ENCODE measurements at regions not wholly inside any gene's neighbourhood (a gene's known extent, or its start where the extent isn't known, plus 50 kb on each side); places are given as distances from the start of the nearest gene placed in this dataset.

- H3K27ac ChIP-seq (ENCODE audit: low read depth, low read length) = no peak overlapping the region
- Mint-ChIP-seq H3K4me3 (no peak overlapping the region), H3K36me3 (no peaks in the 10 kb centered on the region), H3K9me3 (peaks cover 0 to 2% (median 0%) of the 10 kb centered on the region in 8 donors), H3K27me3 (peaks cover 6 to 18% of the 10 kb centered on the region in 2 donors), H3K4me1 (no peaks in the 10 kb centered on the region), H3K27ac (no peak overlapping the region)
- no peaks in the 10 kb centered on the region for H3K9me3 ChIP-seq (ENCODE audit: control insufficient read depth in 1 of 2, low read length in 2 of 2)
- no peaks in the 10 kb centered on the region for H3K36me3 ChIP-seq (ENCODE audit: insufficient read depth, low read length)
- no peaks in the 10 kb centered on the region for H3K27me3 ChIP-seq (ENCODE audit: insufficient read depth, low read length)
- intact Hi-C loops (cut with micrococcal nuclease) = no loop called here
- H3K4me1 ChIP-seq (ENCODE audit: insufficient read depth, low read length) = no peaks in the 10 kb centered on the region
- POLR2A ChIA-PET (ENCODE audit: partially characterized antibody) = no interaction called here
- no peak overlapping the region for H3K4me3 ChIP-seq (ENCODE audit: low read length in 2 of 2)
- DNase-seq = no peak
- CTCF ChIA-PET (ENCODE audit: partially characterized antibody) = no interaction called here
Observed at GRCh38 chr11:119863851-119864601, 135.0 kb upstream of the NECTIN1 start.

- Histone ChIP-seq H3K9me3 (ENCODE audit: control insufficient read depth in 1 of 2, low read length in 2 of 2) (no peaks in the 10 kb centered on the region), H3K27ac (ENCODE audit: low read depth, low read length) (no peak overlapping the region), H3K27me3 (ENCODE audit: insufficient read depth, low read length) (no peaks in the 10 kb centered on the region), H3K36me3 (ENCODE audit: insufficient read depth, low read length) (no peaks in the 10 kb centered on the region), H3K4me3 (ENCODE audit: low read length in 2 of 2) (no peak overlapping the region), H3K4me1 (ENCODE audit: insufficient read depth, low read length) (no peaks in the 10 kb centered on the region)
- Mint-ChIP-seq H3K27ac (no peak overlapping the region), H3K27me3 (peaks cover 8 to 21% of the 10 kb centered on the region in 2 donors), H3K4me3 (no peak overlapping the region), H3K4me1 (no peaks in the 10 kb centered on the region), H3K9me3 (peaks cover 0 to 2% (median 0%) of the 10 kb centered on the region in 8 donors), H3K36me3 (no peaks in the 10 kb centered on the region)
- intact Hi-C loops (cut with micrococcal nuclease) = no loop called here
- ChIA-PET CTCF (ENCODE audit: partially characterized antibody) (no interaction called here), POLR2A (ENCODE audit: partially characterized antibody) (no interaction called here)
- DNase-seq = no peak
Observed at GRCh38 chr11:119863236-119863635, 134.2 kb upstream of the NECTIN1 start.

DNA sequence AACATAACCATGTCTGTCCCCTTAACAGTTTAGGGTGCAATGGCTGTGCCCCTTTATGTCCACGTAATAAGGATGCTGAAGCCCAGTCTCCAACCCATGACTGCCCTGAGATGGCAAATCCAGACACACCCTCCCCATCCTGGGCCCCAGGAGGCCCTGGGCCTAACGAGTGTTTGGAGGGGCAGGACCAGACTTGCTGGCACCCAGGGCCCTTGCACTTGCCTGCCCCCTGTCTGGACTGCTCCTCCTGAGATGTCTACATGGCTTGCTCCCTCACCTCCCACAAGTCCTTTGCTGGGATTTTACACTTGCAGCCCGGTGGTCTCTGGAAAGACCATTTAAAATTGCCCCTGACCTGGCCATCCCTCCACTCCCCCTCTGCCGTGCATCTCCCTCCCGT lies 132.2 kb upstream of the NECTIN1 start:
- POLR2A ChIA-PET (ENCODE audit: partially characterized antibody) = no interaction called here
- Mint-ChIP-seq H3K4me1 (no peaks in the 10 kb centered on the region), H3K4me3 (no peak overlapping the region), H3K36me3 (no peaks in the 10 kb centered on the region), H3K27me3 (peaks cover 9 to 27% of the 10 kb centered on the region in 2 donors), H3K9me3 (no peaks in the 10 kb centered on the region), H3K27ac (no peak overlapping the region)
- DNase-seq = no peak
- H3K27me3 ChIP-seq (ENCODE audit: insufficient read depth, low read length) = no peaks in the 10 kb centered on the region
- intact Hi-C loops (cut with micrococcal nuclease) = no loop called here
- H3K4me3 ChIP-seq (ENCODE audit: low read length in 2 of 2) = no peak overlapping the region
- CTCF ChIA-PET (ENCODE audit: partially characterized antibody) = no interaction called here
- H3K9me3 ChIP-seq (ENCODE audit: control insufficient read depth in 1 of 2, low read length in 2 of 2) = no peaks in the 10 kb centered on the region
- H3K27ac ChIP-seq (ENCODE audit: low read depth, low read length) = no peak overlapping the region
- H3K4me1 ChIP-seq (ENCODE audit: insufficient read depth, low read length) = no peaks in the 10 kb centered on the region
- H3K36me3 ChIP-seq (ENCODE audit: insufficient read depth, low read length) = no peaks in the 10 kb centered on the region

GRCh38 chr11:119860561-119861094 lies 131.6 kb upstream of the NECTIN1 start:
- no peaks in the 10 kb centered on the region for H3K9me3 Mint-ChIP-seq
- no peaks in the 10 kb centered on the region for H3K4me1 Mint-ChIP-seq
- H3K27ac Mint-ChIP-seq = no peak overlapping the region
- Histone ChIP-seq H3K4me3 (ENCODE audit: low read length in 2 of 2) (no peak overlapping the region), H3K27me3 (ENCODE audit: insufficient read depth, low read length) (no peaks in the 10 kb centered on the region), H3K36me3 (ENCODE audit: insufficient read depth, low read length) (no peaks in the 10 kb centered on the region), H3K4me1 (ENCODE audit: insufficient read depth, low read length) (no peaks in the 10 kb centered on the region), H3K9me3 (ENCODE audit: control insufficient read depth in 1 of 2, low read length in 2 of 2) (no peaks in the 10 kb centered on the region), H3K27ac (ENCODE audit: low read depth, low read length) (no peak overlapping the region)
- no peaks in the 10 kb centered on the region for H3K36me3 Mint-ChIP-seq
- H3K4me3 Mint-ChIP-seq = no peak overlapping the region
- ChIA-PET CTCF (ENCODE audit: partially characterized antibody) (no interaction called here), POLR2A (ENCODE audit: partially characterized antibody) (no interaction called here)
- H3K27me3 Mint-ChIP-seq = peaks cover 6 to 27% of the 10 kb centered on the region in 2 donors
- intact Hi-C loops (cut with micrococcal nuclease) = no loop called here
- DNase-seq = no peak

- intact Hi-C loops (cut with micrococcal nuclease) = no loop called here
- Mint-ChIP-seq H3K27me3 (peaks cover 6 to 30% of the 10 kb centered on the region in 2 donors), H3K27ac (no peak overlapping the region)
Observed at GRCh38 chr11:119859684-119860083, 130.7 kb upstream of the NECTIN1 start.

GRCh38 chr11:119858288-119858687 lies 129.3 kb upstream of the NECTIN1 start:
- H3K4me1 ChIP-seq (ENCODE audit: insufficient read depth, low read length) = no peaks in the 10 kb centered on the region
- Mint-ChIP-seq H3K4me3 (no peak overlapping the region), H3K4me1 (peaks cover 0 to 4% (median under 1%) of the 10 kb centered on the region in 4 donors), H3K36me3 (no peaks in the 10 kb centered on the region), H3K27ac (no peak overlapping the region), H3K9me3 (no peaks in the 10 kb centered on the region), H3K27me3 (peaks cover 9 to 28% of the 10 kb centered on the region in 2 donors)
- ChIA-PET POLR2A (ENCODE audit: partially characterized antibody) (no interaction called here), CTCF (ENCODE audit: partially characterized antibody) (no interaction called here)
- no peaks in the 10 kb centered on the region for H3K27me3 ChIP-seq (ENCODE audit: insufficient read depth, low read length)
- intact Hi-C loops (cut with micrococcal nuclease) = no loop called here
- no peak for DNase-seq
- no peaks in the 10 kb centered on the region for H3K9me3 ChIP-seq (ENCODE audit: control insufficient read depth in 1 of 2, low read length in 2 of 2)
- H3K27ac ChIP-seq (ENCODE audit: low read depth, low read length) = no peak overlapping the region
- no peak overlapping the region for H3K4me3 ChIP-seq (ENCODE audit: low read length in 2 of 2)
- no peaks in the 10 kb centered on the region for H3K36me3 ChIP-seq (ENCODE audit: insufficient read depth, low read length)

More at GRCh38 chr11:119859684-119860083, 130.7 kb upstream of the NECTIN1 start:
- H3K27me3 ChIP-seq (ENCODE audit: insufficient read depth, low read length) = no peaks in the 10 kb centered on the region
- ChIA-PET POLR2A (ENCODE audit: partially characterized antibody) (no interaction called here), CTCF (ENCODE audit: partially characterized antibody) (no interaction called here)
- Mint-ChIP-seq H3K4me1 (peaks cover 0 to 2% (median 0%) of the 10 kb centered on the region in 4 donors), H3K4me3 (no peak overlapping the region), H3K36me3 (no peaks in the 10 kb centered on the region), H3K9me3 (no peaks in the 10 kb centered on the region)
- H3K4me3 ChIP-seq (ENCODE audit: low read length in 2 of 2) = no peak overlapping the region
- H3K4me1 ChIP-seq (ENCODE audit: insufficient read depth, low read length) = no peaks in the 10 kb centered on the region
- no peaks in the 10 kb centered on the region for H3K9me3 ChIP-seq (ENCODE audit: control insufficient read depth in 1 of 2, low read length in 2 of 2)
- H3K36me3 ChIP-seq (ENCODE audit: insufficient read depth, low read length) = no peaks in the 10 kb centered on the region
- no peak overlapping the region for H3K27ac ChIP-seq (ENCODE audit: low read depth, low read length)
- DNase-seq = no peak

DNA sequence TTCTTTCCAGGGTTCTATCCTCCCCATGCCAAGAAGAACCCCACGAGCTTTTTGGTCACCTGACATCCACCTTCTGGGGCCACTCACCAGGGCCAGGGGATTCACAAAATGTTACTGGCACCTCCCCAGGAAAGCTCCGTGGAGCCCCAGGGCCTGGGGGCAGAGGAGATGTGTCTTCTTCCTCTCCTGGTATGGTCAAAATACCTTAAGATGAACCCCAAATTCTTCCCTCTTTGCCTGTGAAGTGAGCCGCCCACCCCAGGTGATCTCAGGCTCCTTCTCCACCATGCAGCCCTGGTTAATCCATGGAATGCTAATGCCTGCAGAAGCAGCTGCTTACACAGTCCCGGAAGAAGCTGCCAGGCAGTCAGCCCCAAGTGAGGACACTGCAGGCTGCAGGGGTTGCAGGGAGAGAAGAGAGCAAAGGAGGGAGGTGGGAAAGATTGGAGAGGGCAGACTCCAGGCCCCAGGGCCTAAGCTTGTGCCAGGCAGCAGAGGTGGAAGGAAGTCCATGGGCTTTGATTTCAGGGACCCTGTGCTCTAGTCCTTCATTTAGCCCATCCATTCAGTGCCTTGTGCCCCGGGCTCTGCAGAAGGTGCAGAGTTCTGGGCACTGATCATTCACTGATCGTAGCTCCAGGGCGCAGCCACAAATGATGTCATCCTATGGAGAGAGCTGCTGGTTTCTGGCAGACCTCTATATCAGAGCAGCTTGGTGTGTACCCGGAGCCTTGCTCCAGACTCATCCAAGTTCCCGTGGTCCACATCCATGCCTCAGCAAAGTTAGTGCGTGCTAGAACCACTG lies 127.9 kb upstream of the NECTIN1 start:
- H3K27ac ChIP-seq (ENCODE audit: low read depth, low read length) = no peak overlapping the region
- Mint-ChIP-seq H3K27ac (no peak overlapping the region), H3K9me3 (no peaks in the 10 kb centered on the region), H3K27me3 (peaks cover 9 to 26% of the 10 kb centered on the region in 2 donors), H3K4me1 (peaks cover 0 to 4% (median under 1%) of the 10 kb centered on the region in 4 donors), H3K36me3 (no peaks in the 10 kb centered on the region), H3K4me3 (no peak overlapping the region)
- H3K4me3 ChIP-seq (ENCODE audit: low read length in 2 of 2) = no peak overlapping the region
- no peak for DNase-seq
- H3K4me1 ChIP-seq (ENCODE audit: insufficient read depth, low read length) = no peaks in the 10 kb centered on the region
- POLR2A ChIA-PET (ENCODE audit: partially characterized antibody) = no interaction called here
- intact Hi-C loops (cut with micrococcal nuclease) = no loop called here
- no peaks in the 10 kb centered on the region for H3K36me3 ChIP-seq (ENCODE audit: insufficient read depth, low read length)
- no peaks in the 10 kb centered on the region for H3K9me3 ChIP-seq (ENCODE audit: control insufficient read depth in 1 of 2, low read length in 2 of 2)
- CTCF ChIA-PET (ENCODE audit: partially characterized antibody) = no interaction called here
- H3K27me3 ChIP-seq (ENCODE audit: insufficient read depth, low read length) = no peaks in the 10 kb centered on the region
